ENCODE measurements at regions not wholly inside any gene's neighbourhood (a gene's known extent, or its start where the extent isn't known, plus 50 kb on each side); places are given as distances from the start of the nearest gene placed in this dataset.

- no peaks in the 10 kb centered on the region for H3K9me3 ChIP-seq
- ChIA-PET CTCF (no interaction called here), POLR2A (no interaction called here)
- no peaks in the 10 kb centered on the region for H3K4me1 ChIP-seq (ENCODE audit: control insufficient read depth in 1 of 2, insufficient read depth in 2 of 2, low read depth in 1 of 2, low read length in 1 of 2)
- no peak for DNase-seq
- no peaks in the 10 kb centered on the region for H4K20me1 ChIP-seq (ENCODE audit: insufficient read depth)
- no peak overlapping the region for H3K27ac ChIP-seq (ENCODE audit: low read depth in 2 of 2, low read length in 1 of 2)
- no peak overlapping the region for H2AFZ ChIP-seq (ENCODE audit: low read depth)
- H3K9me2 ChIP-seq = no peaks in the 10 kb centered on the region
- no peaks in the 10 kb centered on the region for H3F3A ChIP-seq (replicated peaks; ENCODE audit: insufficient read depth)
- no peak overlapping the region for H3K4me2 ChIP-seq
- no peaks in the 10 kb centered on the region for H3K27me3 ChIP-seq (ENCODE audit: insufficient read depth)
- no peak overlapping the region for H3K9ac ChIP-seq
- TF ChIP-seq CTCF (IDR thresholded peaks at IDR 0.05) = no peak
- TF ChIP-seq RFX5 (IDR thresholded peaks at IDR 0.05; ENCODE audit: low read length) = no peak
- TF ChIP-seq POLR2AphosphoS5 (IDR thresholded peaks at IDR 0.05; ENCODE audit: low read depth, low read length) = no peak
- TF ChIP-seq FOSL2 (IDR thresholded peaks at IDR 0.05; ENCODE audit: borderline replicate concordance, low read depth) = no peak
- no peak for TF ChIP-seq SIN3A (IDR thresholded peaks at IDR 0.05; ENCODE audit: borderline replicate concordance, low read depth, low read length)
- H3K36me3 ChIP-seq (replicated peaks in 1 of 2; ENCODE audit: control insufficient read depth in 1 of 2, insufficient read depth in 2 of 2, low read length in 1 of 2) = no peaks in the 10 kb centered on the region
- no peaks in the 10 kb centered on the region for H3K79me2 ChIP-seq (ENCODE audit: insufficient read depth)
- H3K4me3 ChIP-seq (ENCODE audit: low read depth in 2 of 2, low read length in 1 of 2) = no peak overlapping the region
Measured at GRCh38 chr14:46147452-46147851, 504.1 kb downstream of the RPL10L start.

- 0% methylated on average over 1 of the region's 1 CpG for WGBS (ENCODE audit: low lambda C conversion rate)
- POLR2A ChIA-PET = no interaction called here
- CTCF ChIA-PET = no interaction called here
- Histone ChIP-seq H3K4me1 (ENCODE audit: control insufficient read depth in 1 of 2, insufficient read depth in 2 of 2, low read depth in 1 of 2, low read length in 1 of 2) (no peaks in the 10 kb centered on the region), H3K4me3 (ENCODE audit: low read depth in 2 of 2, low read length in 1 of 2) (no peak overlapping the region), H3K9ac (no peak overlapping the region), H3F3A (replicated peaks; ENCODE audit: insufficient read depth) (no peaks in the 10 kb centered on the region), H3K79me2 (ENCODE audit: insufficient read depth) (no peaks in the 10 kb centered on the region), H3K4me2 (no peak overlapping the region), H4K20me1 (ENCODE audit: insufficient read depth) (no peaks in the 10 kb centered on the region), H3K36me3 (replicated peaks in 1 of 2; ENCODE audit: control insufficient read depth in 1 of 2, insufficient read depth in 2 of 2, low read length in 1 of 2) (no peaks in the 10 kb centered on the region), H3K9me2 (no peaks in the 10 kb centered on the region), H2AFZ (ENCODE audit: low read depth) (no peak overlapping the region), H3K27ac (ENCODE audit: low read depth in 2 of 2, low read length in 1 of 2) (no peak overlapping the region), H3K27me3 (ENCODE audit: insufficient read depth) (no peaks in the 10 kb centered on the region), H3K9me3 (no peaks in the 10 kb centered on the region)
- TF ChIP-seq MXI1 (IDR thresholded peaks at IDR 0.05; ENCODE audit: low read depth, low read length) (no peak), PBX3 (IDR thresholded peaks at IDR 0.05) (no peak), SMC3 (IDR thresholded peaks at IDR 0.05; ENCODE audit: low read depth, low read length) (no peak), NRF1 (IDR thresholded peaks at IDR 0.05; ENCODE audit: low read depth, low read length) (no peak), CTCF (IDR thresholded peaks at IDR 0.05) (no peak), ZBTB33 (IDR thresholded peaks at IDR 0.05; ENCODE audit: borderline replicate concordance, low read depth) (no peak), SIN3A (IDR thresholded peaks at IDR 0.05; ENCODE audit: borderline replicate concordance, low read depth, low read length) (no peak), JUND (IDR thresholded peaks at IDR 0.05) (no peak), FOSL2 (IDR thresholded peaks at IDR 0.05; ENCODE audit: borderline replicate concordance, low read depth) (no peak), FOXM1 (IDR thresholded peaks at IDR 0.05; ENCODE audit: low read depth) (no peak)
- DNase-seq = no peak
Measured at GRCh38 chr14:46147024-46147423, 504.6 kb downstream of the RPL10L start.
